Lower leg skin (tissue), 3 donors: ENCODE measurements at regions not wholly inside any gene's neighbourhood (a gene's known extent, or its start where the extent isn't known, plus 50 kb on each side); places are given as distances from the start of the nearest gene placed in this dataset.

Source experiments
- CTCF ChIP-seq, 3 donors: fragments of 450-650 bp; IDR thresholded peaks; one replicate each; pipeline ENCODE4 v1.5.1; 2016; ENCODE audit warnings: antibody characterized with exemption in 3 of 3, mild to moderate bottlenecking in 3 of 3, moderate library complexity in 2 of 3
- POLR2A ChIP-seq, 2 donors: fragments of 450-650 bp; IDR thresholded peaks; one replicate each; pipeline ENCODE4 v1.6.1; 2016 to 2017; ENCODE audit warnings: antibody characterized with exemption in 2 of 2, mild to moderate bottlenecking in 1 of 2, moderate library complexity in 1 of 2

- TF ChIP-seq CTCF (IDR thresholded peaks at IDR 0.05) (no peak), POLR2A (IDR thresholded peaks at IDR 0.05) (no peak)
Observed at GRCh38 chr5:28512648-28513047, 1474.3 kb upstream of the CDH9 start.
